Frontal cortex (tissue), 3 donors: ENCODE measurements at regions not wholly inside any gene's neighbourhood (a gene's known extent, or its start where the extent isn't known, plus 50 kb on each side); places are given as distances from the start of the nearest gene placed in this dataset.

Source experiments
- DNase-seq, 2 donors: peaks; one replicate each; pipeline ENCODE4 v3.0.0; 2012; ENCODE audit warnings: low spot score in 2 of 2
- FAIRE-seq: peaks from 2 replicates; lab custom pipeline; 2012; peaks lifted over from hg19 to GRCh38; lab: Jason Lieb, UNC
- donor health status: control.
- donor health status: control.
- donor health status: control.

DNA sequence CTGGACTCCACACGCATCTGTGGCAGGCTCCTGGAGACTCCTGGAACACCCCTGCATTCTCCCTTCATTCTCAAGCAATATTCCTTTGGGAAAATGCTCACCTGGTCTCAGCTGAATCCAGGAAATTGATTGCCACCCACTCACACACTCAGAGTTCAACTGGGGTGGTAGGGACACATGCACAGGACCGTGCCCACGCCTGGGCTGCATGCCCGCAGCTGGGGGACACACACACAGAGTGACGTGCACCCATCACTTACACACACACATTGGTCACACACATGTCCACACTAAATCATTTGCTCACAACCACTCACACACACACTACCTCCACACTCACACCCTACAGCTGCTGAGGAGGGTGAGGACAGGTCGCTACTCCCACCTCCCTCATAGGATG, 84.8 kb downstream of the ENGASE start:
- no peak for DNase-seq
- FAIRE-seq = no peak

DNA sequence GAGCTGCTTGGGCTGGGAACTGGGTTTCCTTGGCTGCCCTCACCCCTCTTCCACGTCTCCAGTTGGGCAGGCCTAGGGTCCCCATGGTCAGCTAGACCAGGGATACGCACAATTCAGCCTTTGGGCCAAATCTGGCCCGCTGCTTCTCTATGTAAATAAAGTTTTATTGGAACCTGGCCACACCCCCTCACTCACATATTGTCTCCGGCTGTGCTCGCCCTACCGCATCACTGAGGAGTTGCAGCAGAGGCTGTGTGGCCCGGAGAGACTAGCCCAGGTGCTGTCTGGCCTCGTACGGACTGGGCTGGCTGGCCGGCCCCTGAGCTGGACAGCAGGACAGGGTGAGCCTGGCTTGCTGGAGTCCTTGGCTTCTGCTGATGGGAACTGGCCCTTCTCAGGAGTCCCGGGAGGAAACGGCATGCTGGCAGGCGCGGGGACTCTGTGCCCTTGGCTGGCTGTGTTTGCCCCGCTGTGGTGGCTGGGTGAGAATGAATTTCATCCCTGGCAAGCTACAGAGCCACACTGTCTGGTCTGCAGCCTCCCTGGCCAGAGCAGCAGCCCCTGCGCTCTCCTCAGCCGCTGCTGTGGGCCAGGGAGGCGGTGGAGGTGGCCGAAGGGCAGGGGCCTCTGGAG, 82.0 kb downstream of the ENGASE start:
- DNase-seq (no peak), FAIRE-seq (no peak)

DNA sequence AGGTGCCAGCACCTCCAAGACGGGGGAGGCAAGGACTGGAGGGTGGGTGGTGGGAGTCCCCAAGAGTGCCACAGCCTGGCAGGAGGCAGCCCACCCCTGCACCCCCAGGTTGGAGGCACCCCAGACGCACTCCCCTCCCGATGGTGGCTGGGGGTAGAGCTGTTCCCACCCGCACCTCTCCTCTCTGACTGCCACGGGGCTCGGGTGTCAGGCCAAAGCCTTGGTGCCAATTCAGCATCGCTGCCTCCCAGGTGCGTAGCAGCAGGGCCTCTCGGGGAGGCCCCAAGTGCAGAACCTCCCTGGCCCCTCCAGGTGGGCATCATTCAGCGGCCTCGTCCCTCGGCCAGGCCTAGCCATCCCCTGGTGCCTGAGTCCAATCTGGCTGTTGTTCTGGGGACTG, 81.1 kb downstream of the ENGASE start:
- FAIRE-seq = no peak
- no peak for DNase-seq

DNA sequence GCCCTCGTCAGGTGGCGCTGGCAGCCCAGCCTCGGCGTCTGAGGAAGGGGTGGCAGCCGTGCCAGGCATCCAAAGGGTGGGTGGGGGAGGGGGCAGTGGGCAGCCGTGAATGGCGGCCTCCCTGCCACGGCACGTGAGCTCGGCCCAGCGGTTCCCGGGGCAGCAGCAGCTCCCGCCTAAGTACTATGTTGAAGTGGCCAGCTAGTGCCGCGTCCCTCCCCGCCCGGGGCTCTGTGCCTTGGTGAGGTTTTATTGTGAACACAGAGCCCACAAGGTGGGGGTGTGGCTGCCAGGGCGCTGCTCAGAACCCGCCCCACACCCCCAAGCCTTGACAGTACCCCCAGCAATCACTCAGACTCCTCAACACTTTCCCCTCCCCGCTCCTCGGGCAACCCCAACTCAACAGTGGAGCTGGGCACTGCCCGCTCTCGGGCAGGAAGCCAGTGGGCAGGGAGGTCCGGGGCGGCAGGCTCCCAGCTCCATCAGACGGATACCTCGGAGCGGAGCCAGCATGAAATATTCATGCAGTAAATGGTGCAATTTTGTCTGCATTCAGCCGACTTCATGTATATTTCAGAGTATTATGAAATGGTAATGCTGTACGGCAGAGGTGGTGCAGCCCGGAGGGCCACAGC, 80.4 kb downstream of the ENGASE start:
- FAIRE-seq (no peak), DNase-seq (peak in 1 of 2 donors; percentile 62)

DNA sequence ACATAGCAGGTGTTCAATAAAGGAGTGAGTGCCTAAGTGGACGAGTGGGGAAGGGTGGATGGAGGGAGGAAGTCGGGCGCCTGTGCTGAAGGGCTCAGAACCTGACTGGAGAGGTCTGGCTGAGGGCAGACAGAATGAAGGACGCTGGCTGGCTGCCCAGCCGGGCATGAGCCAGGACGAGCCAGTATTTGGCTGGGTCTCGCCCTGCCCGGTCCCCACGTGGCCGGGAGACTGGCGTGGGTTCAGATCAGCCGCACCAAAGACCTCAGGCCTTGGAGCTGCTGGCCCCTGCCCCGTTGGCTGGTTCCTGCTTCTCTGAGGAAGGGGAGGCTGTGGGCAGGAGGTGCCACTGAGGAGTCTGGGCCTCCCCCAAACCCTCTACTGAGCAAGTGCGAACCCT, 79.8 kb downstream of the ENGASE start:
- FAIRE-seq = no peak

DNA sequence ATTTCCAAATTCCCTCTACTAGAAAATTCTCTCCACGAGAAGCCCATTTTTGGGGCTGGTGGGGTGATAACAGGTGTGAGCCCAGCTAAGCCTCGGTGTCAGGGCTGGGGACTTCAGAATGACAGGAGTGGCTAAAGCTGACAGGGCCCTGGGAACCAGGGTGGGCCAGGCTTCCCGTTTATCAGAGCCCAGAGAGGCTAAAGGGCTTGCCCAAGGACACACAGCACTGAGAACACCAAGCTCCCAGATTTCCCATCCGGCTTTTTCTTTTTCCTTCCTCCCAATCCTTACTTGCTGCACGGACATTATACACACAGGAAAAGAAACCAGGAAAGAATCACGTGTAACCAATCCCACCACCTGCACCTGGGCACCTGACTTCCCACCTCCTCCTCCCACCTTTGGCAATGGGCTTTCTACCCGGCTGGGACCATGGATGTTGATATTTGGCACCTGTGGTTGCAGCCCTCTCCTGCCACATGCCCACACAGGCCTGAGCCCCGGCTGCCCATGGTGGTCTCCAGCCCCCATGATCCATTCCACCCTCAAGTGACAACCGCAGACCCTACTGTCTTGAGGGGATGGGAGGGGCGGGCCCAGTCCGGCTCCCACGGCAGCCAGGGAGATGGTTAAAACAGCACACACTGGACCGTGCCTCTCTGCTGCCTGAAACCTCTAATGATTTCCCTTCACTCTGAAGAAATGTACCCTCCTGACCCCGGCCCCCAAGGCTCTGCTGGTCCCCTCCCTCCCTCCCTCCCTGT, 78.9 kb downstream of the ENGASE start:
- DNase-seq (no peak), FAIRE-seq (no peak)

More for the DNA sequence above, 79.8 kb downstream of the ENGASE start:
- DNase-seq = no peak

DNA sequence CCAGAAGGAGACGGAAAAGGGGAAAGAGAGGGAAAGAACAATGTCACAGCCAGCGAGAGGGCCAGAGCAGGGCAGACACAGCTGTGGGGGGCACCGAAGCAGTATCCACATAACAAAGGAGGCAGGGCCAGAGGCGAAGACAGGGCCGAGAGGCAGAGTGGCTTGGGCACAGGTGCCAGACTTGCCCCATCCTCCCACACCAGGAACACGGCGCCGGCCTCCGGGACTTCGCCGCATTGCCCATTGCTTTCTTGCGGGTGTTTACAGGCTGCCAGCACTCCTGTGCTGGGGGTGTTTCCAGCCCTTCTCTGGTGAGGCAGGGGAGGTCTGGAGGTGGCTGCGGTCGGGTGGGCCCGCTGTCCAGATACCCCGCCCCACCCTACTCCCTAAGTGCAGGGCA, 78.0 kb downstream of the ENGASE start:
- FAIRE-seq = no peak
- no peak for DNase-seq

DNA sequence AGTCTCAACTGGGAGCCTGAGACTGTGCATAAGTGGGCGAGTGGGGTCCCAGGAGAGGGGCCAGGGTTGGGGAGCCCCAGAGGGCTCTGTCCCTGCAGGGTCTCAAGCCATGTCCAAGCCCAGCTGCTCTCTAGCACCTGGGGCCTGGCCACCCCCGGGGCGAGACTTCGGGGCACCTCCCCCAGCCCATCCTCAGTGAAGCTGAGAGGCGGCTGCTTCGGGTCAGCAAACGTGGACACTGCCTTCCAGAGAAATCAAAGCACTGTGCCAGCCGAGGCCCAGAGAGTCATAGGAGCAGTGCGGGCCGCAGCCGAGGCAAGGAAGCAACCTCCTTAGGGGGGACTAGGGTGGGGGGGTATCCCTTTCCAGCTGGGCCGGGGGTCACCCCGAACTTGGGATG, 77.5 kb downstream of the ENGASE start:
- no peak for FAIRE-seq
- DNase-seq = no peak

DNA sequence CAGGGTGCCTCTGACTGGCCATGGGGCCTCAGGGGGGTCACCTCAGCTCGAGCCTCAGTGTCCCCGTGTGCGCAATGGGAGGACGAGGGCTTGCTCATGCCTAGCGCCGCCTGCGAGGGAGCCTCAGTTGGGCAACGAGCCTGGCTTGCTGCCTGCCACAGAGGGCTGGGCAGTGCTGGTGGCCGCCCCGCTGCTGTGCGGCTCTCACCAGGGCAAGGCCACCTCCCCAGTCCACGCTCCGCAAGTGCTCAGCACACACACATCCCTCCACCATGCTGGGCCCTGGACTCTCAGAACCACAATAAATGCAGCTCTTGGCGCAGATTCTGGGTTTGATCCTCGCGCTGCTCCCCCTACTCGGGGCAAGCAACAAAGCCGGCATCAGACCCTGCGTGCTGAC, 76.2 kb downstream of the ENGASE start:
- DNase-seq (no peak), FAIRE-seq (no peak)

DNA sequence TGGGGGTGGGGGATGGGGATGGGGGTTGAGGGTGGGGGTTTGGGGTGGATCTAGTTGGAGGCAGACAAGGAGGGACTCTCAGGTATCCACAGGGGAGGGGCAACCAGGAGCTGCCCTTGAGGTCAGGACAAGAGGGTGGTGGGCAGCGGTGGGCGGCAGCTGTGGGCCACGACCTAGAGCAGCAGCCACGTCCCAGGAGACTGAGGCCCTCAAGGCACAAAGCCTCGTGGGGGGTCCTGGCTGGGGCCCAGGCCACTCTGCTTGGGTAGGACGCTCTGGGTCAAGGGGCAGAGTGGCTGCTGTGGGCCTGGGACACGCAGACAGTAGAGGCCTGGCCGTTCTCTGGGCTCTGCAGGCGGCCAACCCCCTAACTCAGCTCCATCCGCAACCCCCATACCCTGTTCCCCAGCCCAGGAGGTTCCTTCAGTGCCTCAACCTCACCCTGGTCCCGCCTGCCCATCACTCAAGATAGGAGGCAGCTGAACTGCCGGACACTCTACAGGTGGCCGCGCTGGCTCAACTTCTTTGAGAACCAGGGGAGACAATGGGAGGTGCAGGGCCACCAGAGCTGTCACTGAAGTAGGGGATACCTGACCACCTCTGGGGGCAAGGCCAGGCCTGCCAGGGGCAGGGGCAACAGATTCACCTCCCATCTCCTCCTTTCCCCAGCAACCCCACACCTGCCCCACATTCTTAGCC, 75.6 kb downstream of the ENGASE start:
- DNase-seq (no peak), FAIRE-seq (no peak)

DNA sequence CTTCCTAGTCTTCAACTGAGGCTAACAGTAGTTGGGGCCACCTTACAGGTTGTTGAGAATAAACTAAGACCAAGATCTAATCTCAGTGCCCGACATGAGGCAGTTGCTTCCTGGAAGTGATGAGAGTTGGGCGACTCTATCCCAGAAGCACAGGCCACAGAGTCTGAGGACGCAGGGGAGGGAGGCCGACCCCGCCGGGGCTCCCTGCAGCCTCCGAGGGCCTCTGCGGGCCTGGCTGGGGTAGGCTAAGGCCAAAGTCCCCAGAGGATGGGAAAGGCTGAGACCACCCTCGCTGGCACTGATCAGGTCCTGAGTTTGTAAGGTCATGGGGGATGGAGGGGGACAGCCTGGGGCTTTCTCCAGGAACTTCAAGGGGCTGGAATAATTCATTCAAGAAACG, 74.0 kb downstream of the ENGASE start:
- FAIRE-seq (no peak), DNase-seq (no peak)

DNA sequence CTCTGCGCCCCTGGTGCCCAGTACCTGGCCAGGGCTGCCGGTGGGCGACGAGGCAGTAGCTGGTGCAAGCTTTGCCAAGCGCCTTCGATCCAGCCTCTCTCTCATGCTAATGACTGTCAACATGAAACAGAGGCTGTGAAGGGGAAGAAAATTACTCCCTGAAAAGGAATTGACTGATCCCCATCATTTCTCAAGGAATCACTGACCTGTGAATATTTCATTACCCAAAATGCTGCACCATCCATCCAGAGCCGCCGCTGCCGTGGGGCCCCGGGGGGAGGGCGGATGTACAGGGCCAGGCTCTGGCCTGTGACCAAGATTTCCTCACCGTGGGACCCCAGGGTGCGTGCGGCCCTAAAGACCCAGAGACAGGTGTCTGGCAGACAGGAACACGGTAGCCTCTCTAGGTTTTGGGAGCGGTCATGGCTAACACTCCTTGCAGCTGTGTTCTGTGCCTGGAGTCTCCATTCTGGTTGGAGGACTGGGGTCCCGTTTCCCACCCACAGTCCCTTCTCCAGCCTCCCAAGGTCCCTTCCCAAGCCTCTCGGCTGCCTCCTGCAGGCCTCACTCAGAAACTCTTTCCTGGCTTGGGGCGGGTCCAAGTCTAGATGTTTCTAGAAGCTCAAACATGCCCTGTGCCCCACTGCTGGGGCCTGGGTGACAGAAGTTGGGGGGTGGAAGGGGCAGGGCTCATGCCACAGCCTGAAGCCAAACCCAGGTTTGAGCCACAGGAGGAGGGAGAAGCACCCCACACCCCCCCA, 73.3 kb downstream of the ENGASE start:
- DNase-seq = no peak
- no peak for FAIRE-seq

DNA sequence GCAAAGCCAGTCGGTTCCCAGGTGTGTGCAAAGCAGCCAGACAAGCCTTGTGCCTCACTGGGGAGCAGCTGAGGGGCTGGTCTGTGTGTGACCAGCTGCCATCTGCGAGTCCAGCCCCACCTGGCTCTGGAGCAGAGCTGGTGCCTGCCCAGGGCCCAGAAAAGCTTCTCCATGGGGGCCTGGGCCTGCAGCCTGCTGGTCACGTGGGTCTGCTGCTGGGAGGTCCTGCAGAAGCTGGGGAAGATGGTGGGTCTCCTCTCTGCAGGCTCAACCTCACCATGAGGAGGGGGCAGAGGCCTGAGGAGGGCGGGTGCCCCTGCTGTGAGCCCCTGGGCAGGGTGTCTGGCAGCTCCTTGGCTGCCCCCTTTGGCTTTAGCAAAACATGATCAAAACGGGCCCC, 71.9 kb downstream of the ENGASE start:
- DNase-seq = no peak
- no peak for FAIRE-seq

DNA sequence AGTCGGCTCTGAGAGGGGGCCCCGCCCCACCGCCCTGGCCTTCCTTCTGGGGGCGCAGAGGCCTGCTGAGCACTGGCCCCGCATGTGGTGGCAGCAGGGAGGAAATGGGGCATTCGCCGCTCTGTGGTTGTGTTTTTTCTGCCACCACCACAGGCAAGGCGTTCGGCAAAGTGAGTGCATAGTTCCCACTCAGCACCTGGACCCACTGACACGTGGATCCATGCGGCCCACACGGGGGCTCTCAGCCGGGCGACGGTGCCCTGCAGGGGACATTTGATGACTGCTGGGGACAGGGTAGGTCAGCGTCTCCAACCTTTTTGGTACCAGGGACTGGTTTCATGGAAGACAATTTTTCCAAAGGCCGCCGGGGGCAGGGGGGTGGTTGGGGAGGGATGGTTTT, 70.9 kb downstream of the ENGASE start:
- no peak for DNase-seq
- FAIRE-seq = no peak

DNA sequence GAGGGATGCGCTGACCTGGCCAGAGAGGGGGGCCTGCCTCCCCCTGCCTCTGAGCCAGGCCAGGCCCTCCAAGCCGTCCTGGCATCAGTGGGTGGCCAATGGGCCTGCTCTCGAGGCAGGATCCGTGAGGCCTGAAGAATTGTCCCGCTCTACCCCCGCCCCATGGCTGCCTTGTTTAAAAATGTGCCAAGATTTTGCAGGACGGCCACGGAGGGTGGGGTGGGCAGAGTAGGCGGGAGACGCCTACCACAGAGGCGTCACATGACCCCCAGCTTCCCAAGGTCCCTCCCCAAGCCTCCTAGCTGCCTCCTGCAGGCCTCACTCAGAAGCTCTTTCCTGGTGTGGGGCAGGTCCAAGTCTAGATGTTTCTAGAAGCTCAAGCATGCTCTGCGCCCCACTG, 69.5 kb downstream of the ENGASE start:
- DNase-seq = no peak
- no peak for FAIRE-seq

DNA sequence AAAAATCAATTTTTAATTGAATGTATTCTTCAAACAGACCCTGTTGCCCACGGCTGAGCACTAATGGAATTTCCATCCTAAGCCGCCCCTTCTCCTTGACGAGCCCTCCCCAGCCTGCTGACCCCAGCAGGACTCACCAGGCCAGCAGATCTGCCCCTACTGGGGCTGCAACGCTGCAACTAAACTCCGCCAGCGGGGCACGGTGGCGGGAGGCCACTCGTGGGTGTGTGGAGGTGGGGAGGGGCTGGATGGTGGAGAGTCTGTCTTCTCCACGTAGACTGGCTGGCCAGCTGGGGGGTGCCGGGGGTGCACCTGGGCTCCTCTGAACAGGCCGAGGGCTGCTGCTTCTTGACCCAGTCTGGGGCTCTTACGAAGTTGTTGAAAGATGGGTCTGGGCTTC, 67.8 kb downstream of the ENGASE start:
- DNase-seq (no peak), FAIRE-seq (no peak)

DNA sequence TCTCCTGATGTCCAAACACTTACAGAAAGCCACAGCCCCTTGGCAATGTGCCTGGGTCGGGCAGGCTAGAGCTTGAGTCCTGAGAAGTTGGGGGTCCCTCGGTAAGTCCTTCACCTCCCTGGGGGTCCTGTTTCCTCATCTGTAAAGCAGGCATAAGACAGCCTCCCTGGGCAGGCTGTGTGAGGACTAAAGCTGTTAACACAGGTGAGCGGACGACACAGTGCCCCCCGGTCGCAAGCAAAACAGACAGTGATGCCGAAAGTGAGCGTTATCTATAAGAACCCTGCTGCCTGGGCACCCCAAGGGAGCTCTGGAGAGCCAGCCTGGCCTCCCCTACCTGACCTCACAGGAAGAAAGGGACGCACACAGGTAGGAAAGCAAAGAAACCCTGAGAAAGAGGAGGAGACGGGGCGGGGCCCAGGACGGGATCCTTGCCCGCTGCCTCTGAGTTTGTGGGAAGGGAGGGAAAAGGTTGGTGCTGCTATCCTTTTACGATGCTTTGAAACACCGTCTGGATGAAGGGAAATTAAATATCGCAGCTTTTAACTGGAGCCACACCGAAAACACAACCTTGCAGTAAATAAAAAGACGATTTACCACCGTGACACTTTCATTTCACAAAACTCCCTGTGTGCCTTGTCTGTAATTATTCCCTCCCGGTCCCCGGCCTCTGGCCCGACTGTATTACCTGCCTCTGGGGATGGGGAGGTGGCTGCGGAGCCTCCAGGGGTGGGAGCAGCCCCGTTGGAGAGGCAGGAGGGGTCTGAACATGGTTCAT, 67.1 kb downstream of the ENGASE start:
- no peak for DNase-seq
- FAIRE-seq = no peak

DNA sequence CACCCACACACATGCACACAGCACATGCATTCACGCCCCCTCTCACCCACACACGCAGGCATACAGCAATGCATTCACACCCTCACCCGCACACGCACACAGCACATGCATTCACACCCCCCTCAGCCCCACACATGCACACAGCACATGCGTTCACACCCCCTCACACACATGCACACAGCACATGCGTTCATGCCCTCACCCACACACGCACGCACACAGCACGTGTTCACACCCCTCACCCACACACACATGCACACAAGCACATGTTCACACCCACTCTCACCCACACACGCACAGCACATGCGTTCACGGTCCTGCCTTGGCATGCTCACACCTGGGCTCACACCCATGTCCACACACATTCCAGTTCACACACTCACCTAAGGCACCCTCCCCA, 64.2 kb downstream of the ENGASE start:
- no peak for FAIRE-seq
- DNase-seq = no peak

DNA sequence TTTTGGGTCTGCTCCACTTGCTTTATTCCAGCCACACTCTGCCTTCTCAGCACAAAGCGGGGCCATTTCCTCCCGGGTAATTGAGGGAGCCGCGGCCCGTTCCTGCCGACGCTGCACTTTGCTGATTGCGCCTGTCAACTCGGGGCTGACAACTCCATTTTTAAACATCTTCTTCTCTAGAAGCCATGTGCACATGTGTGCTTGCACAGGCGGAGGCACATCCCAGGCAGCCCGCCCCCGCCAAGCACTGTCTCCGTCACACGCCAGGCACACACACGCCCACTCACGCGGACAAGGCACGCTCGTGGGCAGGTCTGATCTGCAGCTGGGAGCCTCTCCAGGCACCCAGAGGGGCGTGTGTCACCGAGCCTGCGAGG, 63.2 kb downstream of the ENGASE start:
- DNase-seq (peak in 1 of 2 donors; percentile 64), FAIRE-seq (no peak)
